ENCODE measurements at regions not wholly inside any gene's neighbourhood (a gene's known extent, or its start where the extent isn't known, plus 50 kb on each side); places are given as distances from the start of the nearest gene placed in this dataset.

DNA sequence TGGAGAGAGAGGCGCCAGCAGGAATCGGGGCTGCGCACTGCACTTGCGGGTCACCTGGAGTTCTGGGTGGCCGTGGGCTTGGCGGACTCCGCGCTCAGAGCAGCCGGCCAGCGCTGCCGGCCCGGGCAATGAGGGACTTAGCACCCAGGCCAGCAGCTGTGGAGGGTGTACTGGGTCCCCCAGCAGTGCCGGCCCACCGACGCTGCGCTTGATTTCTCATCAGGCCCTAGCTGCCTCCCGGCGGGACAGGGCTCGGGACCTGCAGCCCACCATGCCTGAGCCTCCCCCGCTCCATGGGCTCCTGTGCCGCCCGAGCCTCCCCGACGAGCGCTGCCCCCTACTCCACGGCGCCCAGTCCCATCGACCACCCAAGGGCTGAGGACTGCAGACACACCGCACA, 325.6 kb downstream of the ACTL7B start:
- Mint-ChIP-seq H3K36me3 (ENCODE audit: low read depth) (no peaks in the 10 kb centered on the region), H3K9me3 (no peaks in the 10 kb centered on the region), H3K27me3 (ENCODE audit: low read depth) (peaks cover 7% of the 10 kb centered on the region), H3K27ac (ENCODE audit: unreplicated experiment) (no peak overlapping the region), H3K4me1 (no peaks in the 10 kb centered on the region), H3K4me3 (no peak overlapping the region)
- no peak for DNase-seq (ENCODE audit: low read depth, low spot score)
- TF ChIP-seq, protein P1, sequence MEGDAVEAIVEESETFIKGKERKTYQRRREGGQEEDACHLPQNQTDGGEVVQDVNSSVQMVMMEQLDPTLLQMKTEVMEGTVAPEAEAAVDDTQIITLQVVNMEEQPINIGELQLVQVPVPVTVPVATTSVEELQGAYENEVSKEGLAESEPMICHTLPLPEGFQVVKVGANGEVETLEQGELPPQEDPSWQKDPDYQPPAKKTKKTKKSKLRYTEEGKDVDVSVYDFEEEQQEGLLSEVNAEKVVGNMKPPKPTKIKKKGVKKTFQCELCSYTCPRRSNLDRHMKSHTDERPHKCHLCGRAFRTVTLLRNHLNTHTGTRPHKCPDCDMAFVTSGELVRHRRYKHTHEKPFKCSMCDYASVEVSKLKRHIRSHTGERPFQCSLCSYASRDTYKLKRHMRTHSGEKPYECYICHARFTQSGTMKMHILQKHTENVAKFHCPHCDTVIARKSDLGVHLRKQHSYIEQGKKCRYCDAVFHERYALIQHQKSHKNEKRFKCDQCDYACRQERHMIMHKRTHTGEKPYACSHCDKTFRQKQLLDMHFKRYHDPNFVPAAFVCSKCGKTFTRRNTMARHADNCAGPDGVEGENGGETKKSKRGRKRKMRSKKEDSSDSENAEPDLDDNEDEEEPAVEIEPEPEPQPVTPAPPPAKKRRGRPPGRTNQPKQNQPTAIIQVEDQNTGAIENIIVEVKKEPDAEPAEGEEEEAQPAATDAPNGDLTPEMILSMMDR (conservative IDR thresholded peaks at IDR 0.05) = no peak

DNA sequence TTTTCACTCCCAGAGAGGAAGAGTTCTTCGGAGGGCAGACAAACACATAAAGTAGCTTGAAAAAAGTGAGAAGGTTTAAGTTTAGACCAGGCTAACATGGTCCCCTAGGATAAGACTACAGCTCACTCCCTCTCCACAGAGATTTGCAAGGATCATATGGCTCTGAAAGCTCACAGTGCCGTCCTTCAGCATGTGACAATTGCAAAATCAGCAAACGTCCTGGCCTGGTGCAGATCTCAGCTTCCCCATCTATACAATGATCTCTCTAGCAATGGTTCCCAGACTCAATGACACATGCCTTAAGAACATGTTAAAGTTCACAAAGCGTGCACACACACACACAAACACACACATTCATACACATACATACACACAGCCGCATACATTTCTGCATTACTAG, 327.6 kb downstream of the ACTL7B start:
- Mint-ChIP-seq H3K4me3 (no peak overlapping the region), H3K27ac (ENCODE audit: unreplicated experiment) (no peak overlapping the region), H3K36me3 (ENCODE audit: low read depth) (no peaks in the 10 kb centered on the region), H3K4me1 (no peaks in the 10 kb centered on the region), H3K27me3 (ENCODE audit: low read depth) (no peaks in the 10 kb centered on the region), H3K9me3 (no peaks in the 10 kb centered on the region)
- DNase-seq (ENCODE audit: low read depth, low spot score) = no peak
- TF ChIP-seq, protein P1 (conservative IDR thresholded peaks at IDR 0.05) = no peak

DNA sequence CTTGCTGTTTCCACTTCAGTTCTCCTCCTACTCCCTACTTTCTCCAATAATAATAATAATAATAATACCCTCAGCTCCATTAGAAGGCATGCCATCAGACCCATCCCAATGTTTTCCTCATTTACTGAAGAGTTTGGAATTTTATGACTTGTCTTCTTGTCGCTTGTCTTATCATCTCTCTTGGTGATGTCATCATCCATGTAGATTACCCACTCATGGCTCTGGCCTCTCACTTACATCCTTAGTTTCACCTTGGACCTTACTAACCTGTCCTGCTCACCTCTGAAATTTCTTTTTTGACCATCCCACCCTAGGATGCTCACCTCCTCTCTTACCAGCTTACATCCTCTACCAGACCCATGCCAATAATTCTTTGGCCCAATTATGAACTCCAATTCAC, 329.3 kb downstream of the ACTL7B start:
- Mint-ChIP-seq H3K9me3 (no peaks in the 10 kb centered on the region), H3K4me1 (no peaks in the 10 kb centered on the region), H3K27ac (ENCODE audit: unreplicated experiment) (no peak overlapping the region), H3K4me3 (no peak overlapping the region), H3K27me3 (ENCODE audit: low read depth) (no peaks in the 10 kb centered on the region), H3K36me3 (ENCODE audit: low read depth) (no peaks in the 10 kb centered on the region)
- no peak for DNase-seq (ENCODE audit: low read depth, low spot score)
- TF ChIP-seq, protein P1 (conservative IDR thresholded peaks at IDR 0.05) = no peak

DNA sequence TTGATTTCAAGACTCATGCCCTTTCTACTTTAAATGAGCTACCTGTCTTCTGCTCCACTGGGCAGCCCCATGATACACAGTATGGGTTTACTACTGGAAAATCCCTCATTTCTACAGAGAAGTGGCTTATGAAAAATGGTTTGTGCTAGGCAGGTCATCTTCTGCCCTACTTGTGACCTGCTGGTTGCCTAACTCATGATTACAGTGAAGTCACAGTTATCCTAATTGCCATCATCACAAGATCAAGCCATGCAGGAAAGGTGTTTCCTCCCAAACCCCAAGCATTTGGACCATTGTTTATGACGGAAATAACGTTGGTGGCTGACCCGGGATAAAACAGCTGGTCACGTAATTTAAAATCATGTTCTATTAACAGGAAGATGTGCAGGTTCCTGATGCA, 330.6 kb downstream of the ACTL7B start:
- Mint-ChIP-seq H3K9me3 (no peaks in the 10 kb centered on the region), H3K4me1 (no peaks in the 10 kb centered on the region), H3K4me3 (no peak overlapping the region), H3K27me3 (ENCODE audit: low read depth) (no peaks in the 10 kb centered on the region), H3K27ac (ENCODE audit: unreplicated experiment) (no peak overlapping the region), H3K36me3 (ENCODE audit: low read depth) (no peaks in the 10 kb centered on the region)
- DNase-seq (ENCODE audit: low read depth, low spot score) = no peak
- TF ChIP-seq, protein P1 (conservative IDR thresholded peaks at IDR 0.05) = no peak

DNA sequence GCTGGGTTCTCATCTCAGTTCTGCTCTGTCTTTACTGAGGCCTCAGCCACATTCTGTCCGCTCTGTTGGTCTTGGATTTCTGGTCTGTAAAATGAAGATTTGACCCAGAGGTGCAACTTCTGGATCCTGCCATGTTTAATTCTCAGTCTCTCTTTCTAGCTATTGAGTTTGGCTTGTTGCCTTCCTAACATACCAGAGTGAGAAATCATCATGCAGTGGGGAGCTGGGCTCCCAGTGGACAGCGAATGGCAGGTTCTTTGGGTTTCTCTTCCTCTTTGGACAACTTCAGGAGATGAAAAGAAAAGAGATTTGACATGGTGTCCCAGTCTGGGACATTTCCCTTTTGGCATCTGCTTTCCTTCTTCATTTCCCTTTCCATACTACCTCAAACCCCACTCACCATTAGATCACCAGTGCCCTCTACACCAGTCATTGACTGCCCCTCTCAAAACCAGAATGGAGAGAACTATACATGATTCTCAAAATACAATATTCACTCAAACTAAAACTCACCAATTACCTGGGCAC, 334.7 kb downstream of the ACTL7B start:
- H3K27ac Mint-ChIP-seq (ENCODE audit: unreplicated experiment) = no peak overlapping the region
- no peak overlapping the region for H3K4me3 Mint-ChIP-seq
- H3K36me3 Mint-ChIP-seq (ENCODE audit: low read depth) = no peaks in the 10 kb centered on the region
- TF ChIP-seq, protein P1 (conservative IDR thresholded peaks at IDR 0.05) = no peak
- no peak for DNase-seq (ENCODE audit: low read depth, low spot score)
- H3K27me3 Mint-ChIP-seq (ENCODE audit: low read depth) = no peaks in the 10 kb centered on the region
- H3K4me1 Mint-ChIP-seq = no peaks in the 10 kb centered on the region
- H3K9me3 Mint-ChIP-seq = no peaks in the 10 kb centered on the region

DNA sequence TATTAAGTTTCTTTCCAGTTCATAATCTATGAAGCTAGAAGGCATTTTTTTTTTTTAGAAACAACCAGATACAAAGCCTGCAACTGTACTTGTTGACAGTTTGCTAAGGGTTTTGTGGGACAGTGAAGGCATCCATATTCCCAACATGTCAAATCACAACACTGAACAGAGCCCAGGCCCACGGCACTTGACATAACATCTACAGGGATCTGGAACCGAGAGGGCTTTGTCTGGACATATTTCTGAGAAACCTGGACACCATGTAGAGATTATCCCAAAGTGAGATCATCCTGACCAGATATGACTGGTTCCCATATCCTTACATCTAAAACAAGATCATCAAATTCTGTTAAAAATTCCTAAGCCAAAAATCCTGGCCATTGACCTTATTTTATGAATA, 336.3 kb downstream of the ACTL7B start:
- H3K27me3 Mint-ChIP-seq (ENCODE audit: low read depth) = no peaks in the 10 kb centered on the region
- H3K4me1 Mint-ChIP-seq = no peaks in the 10 kb centered on the region
- TF ChIP-seq, protein P1 (conservative IDR thresholded peaks at IDR 0.05) = no peak
- H3K36me3 Mint-ChIP-seq (ENCODE audit: low read depth) = no peaks in the 10 kb centered on the region
- H3K9me3 Mint-ChIP-seq = no peaks in the 10 kb centered on the region
- DNase-seq (ENCODE audit: low read depth, low spot score) = no peak
- H3K4me3 Mint-ChIP-seq = no peak overlapping the region
- H3K27ac Mint-ChIP-seq (ENCODE audit: unreplicated experiment) = no peak overlapping the region

Measured in neural crest cell (in vitro differentiated cells).